Type B pancreatic cell (in vitro differentiated cells): ENCODE measurements at regions not wholly inside any gene's neighbourhood (a gene's known extent, or its start where the extent isn't known, plus 50 kb on each side); places are given as distances from the start of the nearest gene placed in this dataset.
"Not testable (repeated sequence)": the region's sequence is repeated elsewhere in the genome, so short reads cannot be mapped to it uniquely, and the experiment has no call there.

Experiments used
- DNase-seq: peaks from one replicate; pipeline ENCODE4 v3.0.0; 2021; ENCODE audit warnings: mixed read lengths; ENCODE audit not compliant: unreplicated experiment; ENCODE audit errors: extremely low spot score
- H3K27ac Mint-ChIP-seq: 2 replicates; pipeline ENCODE4 v1.8.0; 2021; ENCODE audit warnings: mild to moderate bottlenecking, mixed read lengths
- H3K27me3 Mint-ChIP-seq: 2 replicates; pipeline ENCODE4 v1.8.0; 2021; ENCODE audit warnings: mixed read lengths
- H3K36me3 Mint-ChIP-seq: 2 replicates; pipeline ENCODE4 v1.8.0; 2021; ENCODE audit warnings: mixed read lengths
- H3K4me1 Mint-ChIP-seq: one replicate; pipeline ENCODE4 v1.8.0; 2021; ENCODE audit warnings: mixed read lengths; ENCODE audit not compliant: unreplicated experiment
- H3K4me3 Mint-ChIP-seq: 2 replicates; pipeline ENCODE4 v1.8.0; 2021; ENCODE audit warnings: mild to moderate bottlenecking, mixed read lengths
- H3K9me3 Mint-ChIP-seq: 2 replicates; pipeline ENCODE4 v1.8.0; 2021; ENCODE audit warnings: mixed read lengths
- TF ChIP-seq, protein P1 (sequence below): fragments of 200-600 bp; sonication (generic); conservative IDR thresholded peaks from 2 replicates; pipeline ENCODE4 v1.5.0; 2021; ENCODE audit warnings: antibody characterized with exemption, mild to moderate bottlenecking

GRCh38 chrX:51144828-51145442 lies 187.7 kb upstream of the NUDT10 start:
- DNase-seq: no peak
- H3K4me3 Mint-ChIP-seq: no peak overlapping the region
- H3K9me3 Mint-ChIP-seq: no peaks in the 10 kb centered on the region
- no peaks in the 10 kb centered on the region for H3K4me1 Mint-ChIP-seq
- TF ChIP-seq, protein P1, sequence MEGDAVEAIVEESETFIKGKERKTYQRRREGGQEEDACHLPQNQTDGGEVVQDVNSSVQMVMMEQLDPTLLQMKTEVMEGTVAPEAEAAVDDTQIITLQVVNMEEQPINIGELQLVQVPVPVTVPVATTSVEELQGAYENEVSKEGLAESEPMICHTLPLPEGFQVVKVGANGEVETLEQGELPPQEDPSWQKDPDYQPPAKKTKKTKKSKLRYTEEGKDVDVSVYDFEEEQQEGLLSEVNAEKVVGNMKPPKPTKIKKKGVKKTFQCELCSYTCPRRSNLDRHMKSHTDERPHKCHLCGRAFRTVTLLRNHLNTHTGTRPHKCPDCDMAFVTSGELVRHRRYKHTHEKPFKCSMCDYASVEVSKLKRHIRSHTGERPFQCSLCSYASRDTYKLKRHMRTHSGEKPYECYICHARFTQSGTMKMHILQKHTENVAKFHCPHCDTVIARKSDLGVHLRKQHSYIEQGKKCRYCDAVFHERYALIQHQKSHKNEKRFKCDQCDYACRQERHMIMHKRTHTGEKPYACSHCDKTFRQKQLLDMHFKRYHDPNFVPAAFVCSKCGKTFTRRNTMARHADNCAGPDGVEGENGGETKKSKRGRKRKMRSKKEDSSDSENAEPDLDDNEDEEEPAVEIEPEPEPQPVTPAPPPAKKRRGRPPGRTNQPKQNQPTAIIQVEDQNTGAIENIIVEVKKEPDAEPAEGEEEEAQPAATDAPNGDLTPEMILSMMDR: peak; percentile 77
- H3K36me3 Mint-ChIP-seq: no peaks in the 10 kb centered on the region
- no peak overlapping the region for H3K27ac Mint-ChIP-seq
- no peaks in the 10 kb centered on the region for H3K27me3 Mint-ChIP-seq

DNA sequence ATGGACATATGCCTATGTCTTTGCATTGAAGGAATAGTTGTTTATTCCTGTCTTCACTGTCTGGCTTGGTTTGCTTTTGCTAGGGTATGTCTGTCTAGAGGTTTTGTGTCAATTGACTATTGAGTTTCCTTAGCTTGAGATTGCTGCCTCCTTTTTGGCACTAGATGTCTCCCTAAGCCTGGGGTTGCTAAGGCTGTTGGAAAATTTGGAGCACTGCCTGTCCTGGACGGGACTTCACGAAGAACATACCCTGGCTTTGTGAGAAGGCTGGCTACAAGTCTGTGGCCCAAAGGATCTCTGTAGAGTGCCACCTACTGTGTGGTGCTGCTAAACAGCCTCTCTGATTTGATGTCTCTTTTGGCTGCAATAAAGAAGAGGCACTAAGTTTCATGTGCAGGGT lies 183.8 kb upstream of the NUDT10 start:
- Mint-ChIP-seq H3K4me3 (no peak overlapping the region), H3K27ac (no peak overlapping the region), H3K4me1 (no peaks in the 10 kb centered on the region), H3K9me3 (no peaks in the 10 kb centered on the region), H3K36me3 (no peaks in the 10 kb centered on the region), H3K27me3 (no peaks in the 10 kb centered on the region)
- TF ChIP-seq, protein P1: peak; percentile 51
- no peak for DNase-seq

DNA sequence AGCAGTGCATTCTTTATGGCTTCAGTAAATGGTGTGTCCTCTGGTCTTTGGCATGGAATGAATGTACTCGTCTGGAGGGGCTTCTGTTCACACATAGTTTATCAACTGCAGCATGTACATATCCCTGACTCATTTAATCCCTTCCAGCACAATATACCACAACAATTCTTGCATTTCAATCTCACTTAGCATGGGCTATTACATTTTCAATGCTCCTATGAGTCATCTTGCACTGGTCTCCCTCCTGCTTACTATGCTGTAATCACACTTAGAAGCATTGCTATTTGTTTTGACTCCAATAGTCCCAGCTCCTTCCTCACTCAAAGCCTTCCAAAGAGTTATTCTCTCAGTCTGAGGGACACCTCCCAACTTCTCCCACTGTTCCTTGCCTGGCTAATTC lies 180.9 kb upstream of the NUDT10 start:
- H3K4me1 Mint-ChIP-seq: no peaks in the 10 kb centered on the region
- no peak overlapping the region for H3K4me3 Mint-ChIP-seq
- H3K9me3 Mint-ChIP-seq: no peaks in the 10 kb centered on the region
- no peaks in the 10 kb centered on the region for H3K36me3 Mint-ChIP-seq
- no peaks in the 10 kb centered on the region for H3K27me3 Mint-ChIP-seq
- TF ChIP-seq, protein P1: no peak
- H3K27ac Mint-ChIP-seq: no peak overlapping the region
- no peak for DNase-seq

DNA sequence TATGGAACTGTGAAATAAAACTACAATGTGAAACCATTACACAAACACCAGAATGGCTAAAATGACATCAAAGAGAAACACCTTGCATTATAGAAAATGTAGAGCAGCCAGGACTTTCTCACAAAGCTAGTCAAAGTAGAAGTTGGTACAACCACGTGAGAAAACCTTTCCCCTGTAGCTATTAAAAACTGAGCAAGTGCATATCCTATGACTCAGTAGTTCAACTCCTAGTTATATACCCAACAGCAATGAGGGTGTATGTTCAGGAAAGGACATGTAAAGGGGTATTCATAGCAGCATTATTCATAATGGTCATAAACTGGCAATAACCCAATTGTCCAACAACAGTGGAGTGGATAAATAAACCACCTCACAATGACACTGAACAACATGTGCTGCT lies 177.5 kb upstream of the NUDT10 start:
- H3K4me1 Mint-ChIP-seq: no peaks in the 10 kb centered on the region
- no peaks in the 10 kb centered on the region for H3K9me3 Mint-ChIP-seq
- no peak overlapping the region for H3K4me3 Mint-ChIP-seq
- H3K27me3 Mint-ChIP-seq: no peaks in the 10 kb centered on the region
- H3K27ac Mint-ChIP-seq: no peak overlapping the region
- TF ChIP-seq, protein P1: no peak
- H3K36me3 Mint-ChIP-seq: no peaks in the 10 kb centered on the region
- no peak for DNase-seq

- Mint-ChIP-seq H3K4me3 (no peak overlapping the region), H3K27ac (no peak overlapping the region), H3K4me1 (no peaks in the 10 kb centered on the region), H3K9me3 (no peaks in the 10 kb centered on the region), H3K36me3 (no peaks in the 10 kb centered on the region), H3K27me3 (no peaks in the 10 kb centered on the region)
- TF ChIP-seq, protein P1: no peak
- no peak for DNase-seq
Observed at GRCh38 chrX:51155566-51155965, 177.1 kb upstream of the NUDT10 start.

DNA sequence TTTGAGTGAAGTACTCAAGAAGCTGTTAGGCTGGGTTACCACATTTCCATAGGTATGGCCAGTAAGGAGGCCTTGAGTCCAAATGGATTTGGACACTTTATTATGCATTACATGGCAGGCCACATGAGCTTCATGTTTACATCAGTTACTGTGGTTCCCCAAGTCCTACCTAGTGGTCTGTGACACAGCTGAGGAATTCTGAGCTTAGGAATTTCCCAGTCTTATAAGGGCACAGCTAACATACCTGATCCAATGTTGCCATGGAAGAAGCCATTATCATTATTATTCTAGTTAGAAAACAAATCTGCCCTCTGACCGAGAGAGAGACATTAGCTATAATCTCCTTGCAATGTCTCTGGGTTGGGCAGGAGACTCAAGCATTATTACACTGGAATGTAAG lies 174.4 kb upstream of the NUDT10 start:
- TF ChIP-seq, protein P1: no peak
- Mint-ChIP-seq H3K9me3 (no peaks in the 10 kb centered on the region), H3K27ac (peak overlapping the region; percentile 63), H3K27me3 (no peaks in the 10 kb centered on the region), H3K4me1 (no peaks in the 10 kb centered on the region), H3K4me3 (no peak overlapping the region), H3K36me3 (no peaks in the 10 kb centered on the region)
- DNase-seq: no peak

DNA sequence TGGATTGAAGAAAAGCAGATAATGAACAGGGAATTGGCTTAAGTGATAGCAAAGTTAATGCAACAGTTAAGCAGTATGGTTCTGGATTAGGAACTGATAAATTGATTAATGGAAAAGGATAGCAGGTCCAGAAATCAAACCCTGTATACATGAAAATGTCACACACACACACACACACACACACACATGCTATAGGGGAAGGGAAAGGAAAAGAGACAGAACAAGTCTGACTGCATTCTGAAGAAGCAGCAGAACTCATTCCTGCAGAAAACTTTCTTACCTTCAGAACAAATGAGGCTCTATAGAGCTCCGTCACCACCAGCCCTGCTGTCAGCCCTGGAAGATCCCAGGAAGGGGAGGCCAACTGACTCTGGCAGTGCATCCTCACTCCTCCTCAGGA lies 173.2 kb upstream of the NUDT10 start:
- not testable (repeated sequence) for H3K27me3 Mint-ChIP-seq, H3K4me1 Mint-ChIP-seq, H3K4me3 Mint-ChIP-seq, H3K36me3 Mint-ChIP-seq, H3K9me3 Mint-ChIP-seq, DNase-seq
- H3K27ac Mint-ChIP-seq: peak overlapping the region; percentile 68
